ENCODE measurements at regions not wholly inside any gene's neighbourhood (a gene's known extent, or its start where the extent isn't known, plus 50 kb on each side); places are given as distances from the start of the nearest gene placed in this dataset.
A peak's percentile ranks its signal among the peaks of the same experiment; 100 is the strongest.

DNA sequence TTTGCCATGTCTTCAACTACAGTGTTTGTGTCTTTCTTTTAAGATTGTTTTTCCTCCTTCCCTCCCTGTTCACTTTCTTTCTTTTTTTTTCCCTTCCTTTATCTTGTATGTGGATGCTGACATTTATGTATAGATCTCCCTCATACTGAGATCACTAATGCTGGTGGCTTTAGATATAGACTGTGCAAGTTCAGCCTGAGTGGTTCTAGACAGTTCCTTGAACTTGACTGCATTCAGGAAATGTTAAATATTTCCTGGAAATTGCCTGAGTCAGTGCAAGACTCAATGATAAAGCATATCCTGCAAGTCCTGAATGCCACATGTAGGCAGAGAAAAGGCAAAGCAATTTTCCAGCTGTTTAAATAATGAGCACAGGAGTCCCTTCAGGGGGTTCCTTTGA, 182.5 kb upstream of the NR3C1 start (continued):
- TF ChIP-seq FOXK1 (CRISPR knock-in tag; IDR thresholded peaks at IDR 0.05; ENCODE audit: borderline replicate concordance) (no peak), EHMT2 (IDR thresholded peaks at IDR 0.05) (peak; percentile 56; the same call in 1 of the 2 replicates), PURB (CRISPR knock-in tag; IDR thresholded peaks at IDR 0.05; ENCODE audit: low read depth) (no peak), THAP7 (CRISPR knock-in tag; IDR thresholded peaks at IDR 0.05) (no peak), ZNF140 (CRISPR knock-in tag; IDR thresholded peaks at IDR 0.05) (no peak), POLR2H (tag; IDR thresholded peaks at IDR 0.05; ENCODE audit: low read depth) (peak; percentile 35; the same call in 1 of the 2 replicates), GABPA (tag; conservative IDR thresholded peaks at IDR 0.05; ENCODE audit: low read depth) (no peak), ZNF398 (CRISPR knock-in tag; IDR thresholded peaks at IDR 0.05) (no peak), ILF3 (IDR thresholded peaks at IDR 0.05; ENCODE audit: borderline replicate concordance) (no peak), SMAD4 (CRISPR knock-in tag; conservative IDR thresholded peaks at IDR 0.05) (peak; percentile 68), SREBF1 (IDR thresholded peaks at IDR 0.05; ENCODE audit: borderline replicate concordance, low read depth, low read length) (no peak)
- TF ChIP-seq, protein P1, sequence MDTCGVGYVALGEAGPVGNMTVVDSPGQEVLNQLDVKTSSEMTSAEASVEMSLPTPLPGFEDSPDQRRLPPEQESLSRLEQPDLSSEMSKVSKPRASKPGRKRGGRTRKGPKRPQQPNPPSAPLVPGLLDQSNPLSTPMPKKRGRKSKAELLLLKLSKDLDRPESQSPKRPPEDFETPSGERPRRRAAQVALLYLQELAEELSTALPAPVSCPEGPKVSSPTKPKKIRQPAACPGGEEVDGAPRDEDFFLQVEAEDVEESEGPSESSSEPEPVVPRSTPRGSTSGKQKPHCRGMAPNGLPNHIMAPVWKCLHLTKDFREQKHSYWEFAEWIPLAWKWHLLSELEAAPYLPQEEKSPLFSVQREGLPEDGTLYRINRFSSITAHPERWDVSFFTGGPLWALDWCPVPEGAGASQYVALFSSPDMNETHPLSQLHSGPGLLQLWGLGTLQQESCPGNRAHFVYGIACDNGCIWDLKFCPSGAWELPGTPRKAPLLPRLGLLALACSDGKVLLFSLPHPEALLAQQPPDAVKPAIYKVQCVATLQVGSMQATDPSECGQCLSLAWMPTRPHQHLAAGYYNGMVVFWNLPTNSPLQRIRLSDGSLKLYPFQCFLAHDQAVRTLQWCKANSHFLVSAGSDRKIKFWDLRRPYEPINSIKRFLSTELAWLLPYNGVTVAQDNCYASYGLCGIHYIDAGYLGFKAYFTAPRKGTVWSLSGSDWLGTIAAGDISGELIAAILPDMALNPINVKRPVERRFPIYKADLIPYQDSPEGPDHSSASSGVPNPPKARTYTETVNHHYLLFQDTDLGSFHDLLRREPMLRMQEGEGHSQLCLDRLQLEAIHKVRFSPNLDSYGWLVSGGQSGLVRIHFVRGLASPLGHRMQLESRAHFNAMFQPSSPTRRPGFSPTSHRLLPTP (IDR thresholded peaks at IDR 0.05; ENCODE audit: borderline replicate concordance, extremely low read depth, insufficient read length): no peak
- TF ChIP-seq, protein P2, sequence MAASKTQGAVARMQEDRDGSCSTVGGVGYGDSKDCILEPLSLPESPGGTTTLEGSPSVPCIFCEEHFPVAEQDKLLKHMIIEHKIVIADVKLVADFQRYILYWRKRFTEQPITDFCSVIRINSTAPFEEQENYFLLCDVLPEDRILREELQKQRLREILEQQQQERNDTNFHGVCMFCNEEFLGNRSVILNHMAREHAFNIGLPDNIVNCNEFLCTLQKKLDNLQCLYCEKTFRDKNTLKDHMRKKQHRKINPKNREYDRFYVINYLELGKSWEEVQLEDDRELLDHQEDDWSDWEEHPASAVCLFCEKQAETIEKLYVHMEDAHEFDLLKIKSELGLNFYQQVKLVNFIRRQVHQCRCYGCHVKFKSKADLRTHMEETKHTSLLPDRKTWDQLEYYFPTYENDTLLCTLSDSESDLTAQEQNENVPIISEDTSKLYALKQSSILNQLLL (CRISPR knock-in tag; IDR thresholded peaks at IDR 0.05; ENCODE audit: borderline replicate concordance): no peak
- TF ChIP-seq, protein P3, sequence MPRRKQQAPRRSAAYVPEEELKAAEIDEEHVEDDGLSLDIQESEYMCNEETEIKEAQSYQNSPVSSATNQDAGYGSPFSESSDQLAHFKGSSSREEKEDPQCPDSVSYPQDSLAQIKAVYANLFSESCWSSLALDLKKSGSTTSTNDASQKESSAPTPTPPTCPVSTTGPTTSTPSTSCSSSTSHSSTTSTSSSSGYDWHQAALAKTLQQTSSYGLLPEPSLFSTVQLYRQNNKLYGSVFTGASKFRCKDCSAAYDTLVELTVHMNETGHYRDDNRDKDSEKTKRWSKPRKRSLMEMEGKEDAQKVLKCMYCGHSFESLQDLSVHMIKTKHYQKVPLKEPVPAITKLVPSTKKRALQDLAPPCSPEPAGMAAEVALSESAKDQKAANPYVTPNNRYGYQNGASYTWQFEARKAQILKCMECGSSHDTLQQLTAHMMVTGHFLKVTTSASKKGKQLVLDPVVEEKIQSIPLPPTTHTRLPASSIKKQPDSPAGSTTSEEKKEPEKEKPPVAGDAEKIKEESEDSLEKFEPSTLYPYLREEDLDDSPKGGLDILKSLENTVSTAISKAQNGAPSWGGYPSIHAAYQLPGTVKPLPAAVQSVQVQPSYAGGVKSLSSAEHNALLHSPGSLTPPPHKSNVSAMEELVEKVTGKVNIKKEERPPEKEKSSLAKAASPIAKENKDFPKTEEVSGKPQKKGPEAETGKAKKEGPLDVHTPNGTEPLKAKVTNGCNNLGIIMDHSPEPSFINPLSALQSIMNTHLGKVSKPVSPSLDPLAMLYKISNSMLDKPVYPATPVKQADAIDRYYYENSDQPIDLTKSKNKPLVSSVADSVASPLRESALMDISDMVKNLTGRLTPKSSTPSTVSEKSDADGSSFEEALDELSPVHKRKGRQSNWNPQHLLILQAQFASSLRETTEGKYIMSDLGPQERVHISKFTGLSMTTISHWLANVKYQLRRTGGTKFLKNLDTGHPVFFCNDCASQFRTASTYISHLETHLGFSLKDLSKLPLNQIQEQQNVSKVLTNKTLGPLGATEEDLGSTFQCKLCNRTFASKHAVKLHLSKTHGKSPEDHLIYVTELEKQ (CRISPR knock-in tag; IDR thresholded peaks at IDR 0.05): no peak
- TF ChIP-seq, protein P4, sequence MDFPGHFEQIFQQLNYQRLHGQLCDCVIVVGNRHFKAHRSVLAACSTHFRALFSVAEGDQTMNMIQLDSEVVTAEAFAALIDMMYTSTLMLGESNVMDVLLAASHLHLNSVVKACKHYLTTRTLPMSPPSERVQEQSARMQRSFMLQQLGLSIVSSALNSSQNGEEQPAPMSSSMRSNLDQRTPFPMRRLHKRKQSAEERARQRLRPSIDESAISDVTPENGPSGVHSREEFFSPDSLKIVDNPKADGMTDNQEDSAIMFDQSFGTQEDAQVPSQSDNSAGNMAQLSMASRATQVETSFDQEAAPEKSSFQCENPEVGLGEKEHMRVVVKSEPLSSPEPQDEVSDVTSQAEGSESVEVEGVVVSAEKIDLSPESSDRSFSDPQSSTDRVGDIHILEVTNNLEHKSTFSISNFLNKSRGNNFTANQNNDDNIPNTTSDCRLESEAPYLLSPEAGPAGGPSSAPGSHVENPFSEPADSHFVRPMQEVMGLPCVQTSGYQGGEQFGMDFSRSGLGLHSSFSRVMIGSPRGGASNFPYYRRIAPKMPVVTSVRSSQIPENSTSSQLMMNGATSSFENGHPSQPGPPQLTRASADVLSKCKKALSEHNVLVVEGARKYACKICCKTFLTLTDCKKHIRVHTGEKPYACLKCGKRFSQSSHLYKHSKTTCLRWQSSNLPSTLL (IDR thresholded peaks at IDR 0.05): no peak

All from K562 (cell line).